GM18505 (cell line): ENCODE measurements at regions not wholly inside any gene's neighbourhood (a gene's known extent, or its start where the extent isn't known, plus 50 kb on each side); places are given as distances from the start of the nearest gene placed in this dataset.
"Not testable (repeated sequence)": the region's sequence is repeated elsewhere in the genome, so short reads cannot be mapped to it uniquely, and the experiment has no call there.

ENCODE experiments used
- ATAC-seq: cut with Tn5 transposase; IDR thresholded peaks from one replicate; pipeline ENCODE4 v1.9.1; 2021; ENCODE audit not compliant: unreplicated experiment
- POLR2A ChIP-seq: IDR thresholded peaks from 4 replicates; pipeline ENCODE4 v1.6.1; 2011; ENCODE audit warnings: borderline replicate concordance; ENCODE audit not compliant: insufficient read depth, insufficient read length; ENCODE audit errors: extremely low read depth

DNA sequence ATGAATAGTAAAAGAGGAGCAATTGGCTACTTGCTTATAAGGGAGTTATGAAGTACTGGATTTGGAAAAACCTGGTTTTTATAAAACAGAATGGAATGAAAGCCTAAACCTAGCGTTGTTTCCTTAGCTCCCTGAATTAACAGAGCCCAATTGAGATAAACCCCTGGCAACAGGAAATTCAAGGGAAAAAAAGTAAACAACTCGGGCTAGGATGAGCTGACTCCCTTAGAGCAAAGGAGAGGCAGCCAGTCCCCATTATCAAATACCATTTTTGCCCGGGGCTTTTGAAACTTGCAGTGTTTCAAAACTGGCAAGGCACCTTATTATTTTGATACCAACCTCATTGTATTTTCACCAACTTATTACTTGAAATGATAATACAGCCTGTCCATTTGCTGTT lies 587.5 kb downstream of the CD109 start:
- TF ChIP-seq POLR2A, result no peak

DNA sequence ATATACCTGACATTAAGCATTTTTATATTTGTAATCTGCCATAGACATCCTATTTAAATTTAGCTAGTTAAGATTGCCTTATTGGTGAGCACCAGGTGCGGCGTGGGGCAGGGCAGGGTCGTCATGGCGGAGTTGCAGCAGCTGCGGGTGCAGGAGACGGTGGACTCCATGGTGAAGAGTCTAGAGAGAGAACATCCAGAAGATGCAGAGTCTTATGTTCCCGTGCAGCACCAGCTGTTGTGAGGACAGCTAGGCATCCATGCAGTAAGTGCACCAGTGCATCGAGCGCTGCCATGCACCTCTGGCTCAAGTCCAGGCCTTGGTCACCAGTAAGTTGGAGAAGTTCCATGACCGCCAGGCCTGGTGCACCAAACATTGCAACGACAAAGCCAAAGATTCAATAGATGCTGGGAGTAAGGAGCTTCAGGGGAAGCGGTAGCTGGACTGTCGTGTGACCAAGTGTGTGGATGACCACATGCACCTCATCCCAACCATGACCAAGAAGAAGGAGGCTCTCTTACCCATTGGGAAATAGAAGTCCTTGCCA lies 586.2 kb downstream of the CD109 start:
- no peak for TF ChIP-seq POLR2A
- no peak for ATAC-seq

More for the DNA sequence above, 587.5 kb downstream of the CD109 start:
- no peak for ATAC-seq

DNA sequence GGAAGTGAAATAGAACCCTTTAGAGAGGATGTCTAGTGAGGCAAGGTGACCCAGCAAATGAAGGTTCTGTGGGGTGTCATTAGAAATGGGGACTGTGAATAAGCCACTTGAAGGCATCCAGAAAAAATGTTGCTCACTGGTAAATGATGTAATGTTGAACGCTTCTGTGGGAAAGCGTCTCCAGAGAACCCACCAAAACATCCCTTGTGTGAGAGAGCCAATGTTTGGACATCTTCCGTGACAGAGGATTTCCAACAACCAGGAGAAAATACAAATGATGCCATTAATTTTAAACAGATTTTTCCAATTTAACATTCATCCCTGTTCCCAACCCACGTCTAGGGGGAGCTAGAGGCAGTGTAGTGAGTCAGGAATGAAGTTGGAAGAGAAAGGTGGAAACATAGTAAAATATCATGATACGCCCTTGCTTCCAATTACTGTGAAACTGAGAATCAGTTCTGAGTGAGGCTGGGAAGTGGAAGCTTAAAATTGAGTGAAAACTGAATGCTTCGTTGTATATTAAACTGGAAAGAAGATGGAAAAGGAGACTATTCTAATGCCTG lies 584.2 kb downstream of the CD109 start:
- no peak for TF ChIP-seq POLR2A
- no peak for ATAC-seq

DNA sequence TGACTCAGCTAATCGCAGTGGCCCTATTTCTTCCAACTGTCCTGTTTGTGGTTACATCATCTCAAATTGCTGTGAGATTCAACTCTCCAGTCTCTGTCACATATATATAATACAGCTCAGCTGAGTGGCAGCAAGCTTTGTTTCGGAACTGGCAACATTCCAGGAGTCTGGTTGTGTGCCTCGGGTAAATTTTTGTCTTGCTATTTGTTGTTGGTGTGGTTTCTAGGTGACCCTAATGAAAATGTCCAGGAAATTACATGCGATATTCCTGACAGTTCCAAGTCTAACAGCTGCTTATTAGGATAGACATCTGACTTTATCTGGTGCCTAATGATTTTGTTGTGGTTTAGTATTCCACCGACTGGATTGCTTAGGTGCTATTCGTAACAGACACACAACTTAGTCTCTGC lies 581.8 kb downstream of the CD109 start:
- no peak for ATAC-seq
- no peak for TF ChIP-seq POLR2A

DNA sequence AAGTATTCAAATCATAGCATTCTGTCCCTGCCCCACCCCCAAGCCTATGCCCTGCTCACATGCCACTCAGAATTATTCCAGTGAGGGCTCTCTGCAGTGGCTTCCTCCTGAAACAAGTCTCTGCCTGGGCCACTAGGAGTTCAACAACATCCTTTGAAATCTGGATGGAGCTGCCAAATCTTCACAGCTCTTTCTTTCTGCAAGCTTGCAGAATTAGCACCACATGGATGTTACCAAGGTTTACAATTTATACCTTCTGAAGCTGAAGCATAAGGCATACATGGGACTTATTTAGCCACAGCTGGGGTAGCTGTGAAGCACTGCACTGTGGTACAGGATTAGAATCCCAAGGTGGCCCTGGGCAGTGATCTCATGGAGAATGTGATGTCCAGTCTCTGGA lies 577.5 kb downstream of the CD109 start:
- no peak for TF ChIP-seq POLR2A
- ATAC-seq, result no peak

DNA sequence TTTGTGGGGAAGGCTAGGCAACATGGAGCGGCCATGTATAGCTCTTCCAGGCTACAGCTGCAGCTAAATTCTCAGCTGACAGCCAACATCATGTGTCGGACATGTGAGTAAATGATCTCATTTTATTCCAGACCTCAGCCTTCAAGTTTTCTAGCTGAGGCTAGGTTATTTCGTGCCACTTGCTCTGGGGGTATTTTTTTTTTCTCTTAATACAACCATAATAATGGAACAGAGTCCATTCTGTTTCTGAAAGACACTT lies 573.5 kb downstream of the CD109 start:
- no peak for TF ChIP-seq POLR2A
- no peak for ATAC-seq

DNA sequence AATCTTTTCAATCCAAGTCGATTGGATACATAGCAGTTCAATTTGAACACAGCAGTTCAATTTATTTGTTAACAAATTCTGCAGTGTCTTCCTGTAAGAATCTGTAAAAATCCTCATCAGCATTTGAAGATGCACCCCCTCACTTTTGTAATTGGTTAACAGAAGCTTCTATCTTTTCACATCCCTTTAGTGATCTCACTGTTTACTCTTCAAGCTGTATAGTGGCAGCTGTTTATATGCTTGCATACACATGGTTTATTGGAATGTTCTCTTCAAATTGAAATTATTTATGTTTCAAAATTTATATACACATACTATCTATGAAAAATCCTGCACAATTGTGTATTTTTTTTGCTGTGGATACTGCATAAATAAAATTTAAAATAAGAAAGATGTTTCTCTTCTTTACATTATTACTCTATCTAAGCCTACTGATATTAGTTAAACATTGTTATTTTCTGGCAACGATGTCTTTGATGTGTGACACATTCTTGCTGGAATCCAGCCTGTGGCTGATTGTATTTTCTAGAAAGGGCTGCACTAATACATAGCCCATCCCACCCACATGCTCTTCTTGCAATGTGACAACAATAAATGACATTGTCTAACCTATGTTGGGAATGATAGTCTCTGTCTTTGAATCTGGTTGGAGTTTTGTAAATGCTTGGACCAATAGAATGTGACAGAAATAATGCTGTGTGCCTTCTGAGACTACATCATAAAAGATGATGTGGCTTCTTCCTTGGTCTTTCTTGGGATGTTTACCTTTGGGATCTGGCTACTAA lies 573.0 kb downstream of the CD109 start:
- no peak for ATAC-seq
- TF ChIP-seq POLR2A, result no peak

DNA sequence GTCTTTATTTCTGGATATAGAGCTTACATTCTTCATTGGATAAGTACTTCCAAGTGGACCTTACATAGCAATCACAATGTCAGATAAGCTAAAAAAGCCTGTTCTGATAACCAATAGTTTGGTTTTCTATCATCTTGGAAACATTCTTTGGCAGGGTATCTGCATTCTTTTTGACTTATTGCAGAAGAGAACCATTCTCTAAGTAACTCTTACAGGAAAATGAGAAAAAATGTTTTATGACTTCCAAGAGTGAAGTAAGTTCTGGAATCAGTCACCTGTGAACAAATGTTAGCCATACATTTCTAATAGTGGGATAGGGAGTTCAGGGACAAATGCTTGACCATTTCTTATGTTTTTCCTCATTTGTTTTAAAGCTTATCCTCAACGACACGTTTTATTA lies 564.0 kb downstream of the CD109 start:
- no peak for ATAC-seq
- no peak for TF ChIP-seq POLR2A

DNA sequence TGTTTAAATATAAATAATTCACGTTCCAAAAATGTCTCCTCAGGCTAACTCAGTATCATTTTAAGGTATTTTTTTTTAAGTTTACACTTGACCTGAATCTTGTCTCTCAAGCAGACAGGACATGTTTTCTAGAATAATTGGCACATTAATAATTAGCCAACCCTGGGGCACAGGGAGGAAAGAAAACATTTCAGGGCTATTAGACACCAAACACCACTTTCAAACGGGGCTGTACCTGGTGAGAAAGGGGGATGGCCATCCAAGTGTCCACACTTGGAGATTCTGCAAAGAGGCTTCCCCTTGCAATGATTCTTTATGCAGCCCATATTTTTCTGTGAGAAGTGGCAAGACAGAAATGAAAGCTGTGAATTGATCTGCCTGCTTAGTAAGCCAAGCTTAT lies 560.8 kb downstream of the CD109 start:
- ATAC-seq, result no peak
- TF ChIP-seq POLR2A, result no peak

DNA sequence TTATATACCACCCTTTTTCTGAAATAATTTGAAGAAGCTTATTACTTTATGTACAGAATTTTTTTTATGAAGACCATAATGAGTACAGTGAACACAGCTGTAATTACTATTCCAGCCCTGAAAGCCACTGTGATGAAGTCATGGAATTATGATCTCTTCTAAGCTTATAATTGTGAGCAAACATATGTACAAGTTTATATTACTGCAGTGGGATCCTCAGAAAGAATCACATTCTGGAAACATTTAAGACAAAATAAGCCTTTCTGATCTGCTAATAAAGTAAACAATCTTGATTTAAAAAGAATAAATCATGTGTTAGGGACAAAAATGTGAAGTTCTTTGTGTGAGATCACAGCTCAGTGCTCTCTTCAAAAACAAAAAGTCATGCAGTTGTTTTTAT lies 560.4 kb downstream of the CD109 start:
- no peak for ATAC-seq
- no peak for TF ChIP-seq POLR2A

DNA sequence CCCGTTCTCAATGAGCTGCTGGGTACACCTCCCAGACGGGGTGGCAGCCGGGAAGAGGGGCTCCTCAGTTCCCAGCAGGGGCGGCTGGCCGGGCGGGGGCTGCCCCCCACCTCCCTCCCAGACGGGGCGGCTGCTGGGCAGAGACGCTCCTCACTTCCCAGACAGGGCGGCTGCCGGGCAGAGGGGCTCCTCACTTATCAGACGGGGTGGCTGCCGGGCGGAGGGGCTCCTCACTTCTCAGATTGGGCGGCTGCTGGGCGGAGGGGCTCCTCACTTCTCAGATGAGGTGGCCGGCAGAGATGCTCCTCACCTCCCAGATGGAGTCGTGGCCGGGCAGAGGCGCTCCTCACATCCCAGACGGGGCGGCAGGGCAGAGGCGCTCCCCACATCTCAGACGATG lies 559.0 kb downstream of the CD109 start:
- not testable (repeated sequence) for ATAC-seq

DNA sequence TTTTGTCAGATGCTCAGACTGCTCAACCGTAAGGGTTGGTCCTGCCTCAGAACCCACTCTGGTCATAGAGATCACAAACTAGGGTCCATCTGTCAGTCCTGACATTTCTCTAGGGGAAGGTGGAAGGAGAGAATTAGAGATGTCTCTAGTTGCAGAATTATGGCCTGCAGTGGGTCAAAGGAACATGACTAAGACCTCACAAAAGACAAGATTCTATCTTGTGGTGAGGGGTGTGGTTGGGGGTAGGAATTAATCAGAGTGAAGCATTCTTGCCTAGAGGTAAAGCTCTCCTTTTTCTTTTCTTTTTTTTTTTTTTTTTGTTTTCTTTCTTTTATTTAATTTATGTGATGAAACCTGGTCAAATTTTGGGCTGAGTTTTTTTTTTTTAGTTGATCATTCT lies 558.1 kb downstream of the CD109 start:
- ATAC-seq, result not testable (repeated sequence)

DNA sequence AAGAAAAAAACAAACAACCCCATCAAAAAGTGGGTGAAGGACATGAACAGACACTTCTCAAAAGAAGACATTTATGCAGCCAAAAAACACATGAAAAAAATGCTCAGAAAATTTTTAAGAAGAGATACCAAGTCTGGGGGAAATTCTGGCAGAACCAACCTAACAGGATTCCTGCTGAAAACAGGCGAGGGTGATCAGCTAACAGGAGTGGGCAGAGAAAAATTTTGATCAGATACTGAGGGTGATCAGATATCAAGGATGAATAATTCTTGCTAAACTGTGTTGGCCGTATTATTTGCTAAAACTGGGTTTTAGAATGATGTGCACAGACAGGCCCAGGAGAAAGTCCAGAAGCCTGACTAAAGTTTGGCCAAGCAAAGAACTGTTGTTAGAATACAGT lies 557.3 kb downstream of the CD109 start:
- no peak for TF ChIP-seq POLR2A
- ATAC-seq, result no peak

DNA sequence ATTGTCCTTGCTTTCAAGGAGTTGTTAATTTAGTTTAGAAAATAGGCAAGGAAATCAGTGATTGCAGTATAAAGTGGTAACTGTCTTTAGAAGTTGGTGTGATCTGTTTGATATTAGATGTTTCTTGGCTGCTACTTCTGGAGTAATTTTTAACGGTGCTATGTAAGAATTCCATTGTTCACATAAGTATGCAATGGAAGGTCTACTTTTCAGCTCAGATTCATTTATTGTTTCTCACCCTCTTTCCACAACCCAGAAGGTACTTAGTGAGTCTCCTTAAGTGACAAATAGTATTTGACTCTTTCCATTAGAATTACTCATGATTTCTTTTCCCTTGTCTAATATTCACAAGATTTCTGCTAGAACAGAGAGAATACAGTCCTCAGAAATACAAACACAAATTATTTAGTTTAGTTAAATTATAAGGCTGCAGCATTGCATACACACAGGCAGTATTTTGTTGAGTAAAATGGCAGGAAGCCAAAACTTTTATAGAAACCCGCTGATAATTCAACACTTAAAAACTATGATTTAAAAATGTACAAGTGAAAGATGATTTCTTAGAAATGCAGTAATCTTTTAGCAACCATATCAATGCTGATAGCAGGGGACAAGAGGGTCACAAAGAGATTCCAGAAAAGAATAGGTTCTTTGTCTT lies 554.3 kb downstream of the CD109 start:
- no peak for ATAC-seq
- TF ChIP-seq POLR2A, result no peak
